ENCODE measurements at regions not wholly inside any gene's neighbourhood (a gene's known extent, or its start where the extent isn't known, plus 50 kb on each side); places are given as distances from the start of the nearest gene placed in this dataset.
"Not testable (repeated sequence)": the region's sequence is repeated elsewhere in the genome, so short reads cannot be mapped to it uniquely, and the experiment has no call there.

DNA sequence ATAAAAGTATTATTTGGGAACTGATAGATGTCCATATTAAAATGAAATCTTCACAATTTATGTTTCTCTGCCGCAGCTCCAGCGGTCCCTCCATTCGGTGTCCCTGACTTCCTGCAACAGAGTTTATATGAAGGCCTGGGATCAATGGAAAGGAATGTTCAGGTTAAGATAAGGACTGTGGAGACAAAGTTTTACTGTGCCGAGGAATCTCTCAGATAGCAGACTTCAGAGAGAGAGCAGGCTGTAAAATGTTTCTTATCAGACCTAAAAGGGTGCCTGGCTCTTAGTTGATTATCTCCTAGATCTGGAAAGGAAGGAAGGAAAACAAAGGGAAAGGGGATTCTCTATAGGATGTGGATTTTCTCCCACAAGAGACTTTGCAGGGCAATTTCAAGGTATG lies 193.7 kb upstream of the PIEZO2 start:
- WGBS, 4 donors = 83 to 96% (median 88%) methylated on average over 4 of the region's 4 CpGs

DNA sequence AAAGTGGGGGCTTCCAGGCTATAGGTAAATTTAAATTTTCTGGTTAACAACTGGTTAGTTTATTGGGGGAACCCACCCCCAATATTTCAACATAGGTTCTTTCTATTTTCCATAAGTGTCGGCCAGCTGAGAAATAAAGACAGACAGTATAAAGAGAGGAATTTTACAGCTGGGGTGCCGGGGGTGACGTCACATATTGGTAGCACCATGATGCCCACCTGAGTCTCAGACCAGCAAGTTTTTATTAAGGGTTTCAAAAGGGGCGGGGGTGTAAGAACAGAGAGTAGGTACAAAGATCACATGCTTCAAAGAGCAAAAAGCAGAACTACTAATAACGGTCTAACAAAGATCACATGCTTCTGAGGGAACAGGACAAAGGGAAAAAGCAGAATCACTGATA lies 192.7 kb upstream of the PIEZO2 start:
- H3K27me3 ChIP-seq; H3K4me1 ChIP-seq (replicated peaks in 1 of 2); DNase-seq; H3K9me3 ChIP-seq (replicated peaks in 1 of 3); H3K27ac ChIP-seq; H3K36me3 ChIP-seq (replicated peaks in 1 of 2); intact Hi-C loops (cut with DNase I); H3K4me3 ChIP-seq: not testable (repeated sequence)
- WGBS, 4 donors = 77 to 81% (median 78%) methylated on average over 5 of the region's 5 CpGs

More for the DNA sequence above, 193.7 kb upstream of the PIEZO2 start:
- no peaks in the 10 kb centered on the region for H3K36me3 ChIP-seq (replicated peaks in 1 of 2)
- intact Hi-C loops (cut with DNase I) = no loop called here
- no peaks in the 10 kb centered on the region for H3K4me1 ChIP-seq (replicated peaks in 1 of 2)
- H3K9me3 ChIP-seq (replicated peaks in 1 of 3) = peaks cover 0 to 4% (median 0%) of the 10 kb centered on the region in 3 donors
- H3K27ac ChIP-seq = no peak overlapping the region
- TF ChIP-seq, protein P1, sequence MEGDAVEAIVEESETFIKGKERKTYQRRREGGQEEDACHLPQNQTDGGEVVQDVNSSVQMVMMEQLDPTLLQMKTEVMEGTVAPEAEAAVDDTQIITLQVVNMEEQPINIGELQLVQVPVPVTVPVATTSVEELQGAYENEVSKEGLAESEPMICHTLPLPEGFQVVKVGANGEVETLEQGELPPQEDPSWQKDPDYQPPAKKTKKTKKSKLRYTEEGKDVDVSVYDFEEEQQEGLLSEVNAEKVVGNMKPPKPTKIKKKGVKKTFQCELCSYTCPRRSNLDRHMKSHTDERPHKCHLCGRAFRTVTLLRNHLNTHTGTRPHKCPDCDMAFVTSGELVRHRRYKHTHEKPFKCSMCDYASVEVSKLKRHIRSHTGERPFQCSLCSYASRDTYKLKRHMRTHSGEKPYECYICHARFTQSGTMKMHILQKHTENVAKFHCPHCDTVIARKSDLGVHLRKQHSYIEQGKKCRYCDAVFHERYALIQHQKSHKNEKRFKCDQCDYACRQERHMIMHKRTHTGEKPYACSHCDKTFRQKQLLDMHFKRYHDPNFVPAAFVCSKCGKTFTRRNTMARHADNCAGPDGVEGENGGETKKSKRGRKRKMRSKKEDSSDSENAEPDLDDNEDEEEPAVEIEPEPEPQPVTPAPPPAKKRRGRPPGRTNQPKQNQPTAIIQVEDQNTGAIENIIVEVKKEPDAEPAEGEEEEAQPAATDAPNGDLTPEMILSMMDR (IDR thresholded peaks at IDR 0.05) = no peak
- no peak for TF ChIP-seq POLR2A (IDR thresholded peaks at IDR 0.05)
- DNase-seq = no peak
- H3K27me3 ChIP-seq = no peaks in the 10 kb centered on the region
- H3K4me3 ChIP-seq = no peak overlapping the region

DNA sequence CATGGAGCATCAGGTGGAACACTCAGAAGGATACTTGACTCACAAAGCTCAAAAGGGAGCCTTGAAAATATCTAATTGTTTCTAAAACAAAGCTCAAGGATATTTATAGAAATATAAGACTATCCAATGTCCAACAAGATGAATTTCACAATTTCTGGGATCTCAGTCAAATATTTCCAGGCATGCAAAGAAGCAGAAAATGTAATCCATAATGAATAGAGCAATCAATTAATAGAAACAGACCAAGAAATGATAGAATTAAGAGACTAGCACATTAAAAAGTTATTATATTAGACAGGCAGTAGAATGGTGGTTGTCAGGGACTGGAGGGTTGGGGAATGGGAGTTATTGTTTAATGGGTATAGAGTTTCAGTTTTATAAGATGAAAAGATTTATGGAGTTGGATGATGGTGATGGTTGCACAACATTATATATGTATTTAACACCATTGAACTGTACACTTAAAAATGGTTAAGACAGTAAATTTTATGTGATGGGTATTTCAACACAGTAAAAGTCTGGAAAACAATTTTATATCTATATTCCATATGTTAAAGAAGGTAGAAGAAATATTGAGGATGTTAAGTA lies 189.9 kb upstream of the PIEZO2 start:
- Histone ChIP-seq H3K9me3 (replicated peaks in 1 of 3) (peaks cover 0 to 5% (median 0%) of the 10 kb centered on the region in 3 donors), H3K27ac (no peak overlapping the region), H3K36me3 (replicated peaks in 1 of 2) (no peaks in the 10 kb centered on the region), H3K4me1 (replicated peaks in 1 of 2) (no peaks in the 10 kb centered on the region), H3K4me3 (no peak overlapping the region), H3K27me3 (no peaks in the 10 kb centered on the region)
- no peak for DNase-seq
- TF ChIP-seq POLR2A (IDR thresholded peaks at IDR 0.05) = no peak
- TF ChIP-seq, protein P1 (IDR thresholded peaks at IDR 0.05) = no peak
- intact Hi-C loops (cut with DNase I) = no loop called here

DNA sequence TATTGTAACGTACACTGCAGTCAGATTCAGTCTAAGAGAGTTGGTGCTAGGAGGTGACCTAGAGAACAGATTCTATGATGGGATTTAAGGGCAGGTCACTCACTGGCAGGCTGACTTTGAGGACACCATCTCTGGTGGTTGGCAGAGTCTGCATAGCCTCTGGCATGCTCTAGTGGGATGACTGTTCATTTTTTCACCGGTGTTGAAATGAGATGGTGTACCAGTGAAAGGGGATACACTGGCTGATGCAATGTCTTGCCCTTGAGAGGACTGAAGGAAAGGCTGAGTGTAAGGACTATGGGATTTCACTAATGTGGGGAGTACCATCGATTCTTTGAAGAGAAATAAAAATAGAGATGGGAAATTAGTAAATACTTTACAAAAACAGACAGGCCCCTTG lies 186.9 kb upstream of the PIEZO2 start:
- TF ChIP-seq, protein P1 (IDR thresholded peaks at IDR 0.05) = no peak
- no peak for TF ChIP-seq POLR2A (IDR thresholded peaks at IDR 0.05)
- peaks cover 0 to 5% (median 0%) of the 10 kb centered on the region in 3 donors for H3K9me3 ChIP-seq (replicated peaks in 1 of 3)
- no peaks in the 10 kb centered on the region for H3K27me3 ChIP-seq
- H3K27ac ChIP-seq = no peak overlapping the region
- H3K4me3 ChIP-seq = no peak overlapping the region
- DNase-seq = no peak
- WGBS, 4 donors = 73 to 83% (median 78%) methylated on average over 3 of the region's 3 CpGs
- intact Hi-C loops (cut with DNase I) = no loop called here
- H3K36me3 ChIP-seq (replicated peaks in 1 of 2) = no peaks in the 10 kb centered on the region
- no peaks in the 10 kb centered on the region for H3K4me1 ChIP-seq (replicated peaks in 1 of 2)

GRCh38 chr18:11327391-11328009 lies 178.1 kb upstream of the PIEZO2 start:
- no peaks in the 10 kb centered on the region for H3K27me3 ChIP-seq
- WGBS, 4 donors = 42 to 62% (median 49%) methylated on average over 4 of the region's 4 CpGs
- no peak overlapping the region for H3K4me3 ChIP-seq
- H3K36me3 ChIP-seq (replicated peaks in 1 of 2) = no peaks in the 10 kb centered on the region
- H3K4me1 ChIP-seq (replicated peaks in 1 of 2) = peaks cover 0 to 3% of the 10 kb centered on the region in 2 donors
- TF ChIP-seq, protein P1 (IDR thresholded peaks at IDR 0.05) = no peak
- no peak for TF ChIP-seq POLR2A (IDR thresholded peaks at IDR 0.05)
- H3K9me3 ChIP-seq (replicated peaks in 1 of 3) = no peaks in the 10 kb centered on the region
- intact Hi-C loops (cut with DNase I) = no loop called here
- H3K27ac ChIP-seq = no peak overlapping the region
- no peak for DNase-seq
